ENCODE measurements at regions not wholly inside any gene's neighbourhood (a gene's known extent, or its start where the extent isn't known, plus 50 kb on each side); places are given as distances from the start of the nearest gene placed in this dataset.

GRCh38 chr4:100722866-100723459, 205.1 kb upstream of the EMCN start:
- no peak for DNase-seq (ENCODE audit: low spot score)
- in situ Hi-C loops (cut with MboI; ENCODE audit: low sequenced_read_pairs, unreplicated experiment) = no loop called here
- TF ChIP-seq, protein P1, sequence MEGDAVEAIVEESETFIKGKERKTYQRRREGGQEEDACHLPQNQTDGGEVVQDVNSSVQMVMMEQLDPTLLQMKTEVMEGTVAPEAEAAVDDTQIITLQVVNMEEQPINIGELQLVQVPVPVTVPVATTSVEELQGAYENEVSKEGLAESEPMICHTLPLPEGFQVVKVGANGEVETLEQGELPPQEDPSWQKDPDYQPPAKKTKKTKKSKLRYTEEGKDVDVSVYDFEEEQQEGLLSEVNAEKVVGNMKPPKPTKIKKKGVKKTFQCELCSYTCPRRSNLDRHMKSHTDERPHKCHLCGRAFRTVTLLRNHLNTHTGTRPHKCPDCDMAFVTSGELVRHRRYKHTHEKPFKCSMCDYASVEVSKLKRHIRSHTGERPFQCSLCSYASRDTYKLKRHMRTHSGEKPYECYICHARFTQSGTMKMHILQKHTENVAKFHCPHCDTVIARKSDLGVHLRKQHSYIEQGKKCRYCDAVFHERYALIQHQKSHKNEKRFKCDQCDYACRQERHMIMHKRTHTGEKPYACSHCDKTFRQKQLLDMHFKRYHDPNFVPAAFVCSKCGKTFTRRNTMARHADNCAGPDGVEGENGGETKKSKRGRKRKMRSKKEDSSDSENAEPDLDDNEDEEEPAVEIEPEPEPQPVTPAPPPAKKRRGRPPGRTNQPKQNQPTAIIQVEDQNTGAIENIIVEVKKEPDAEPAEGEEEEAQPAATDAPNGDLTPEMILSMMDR (IDR thresholded peaks at IDR 0.05; ENCODE audit: borderline replicate concordance, control extremely low read depth, extremely low read depth, insufficient read depth, missing control alignments) = no peak

DNA sequence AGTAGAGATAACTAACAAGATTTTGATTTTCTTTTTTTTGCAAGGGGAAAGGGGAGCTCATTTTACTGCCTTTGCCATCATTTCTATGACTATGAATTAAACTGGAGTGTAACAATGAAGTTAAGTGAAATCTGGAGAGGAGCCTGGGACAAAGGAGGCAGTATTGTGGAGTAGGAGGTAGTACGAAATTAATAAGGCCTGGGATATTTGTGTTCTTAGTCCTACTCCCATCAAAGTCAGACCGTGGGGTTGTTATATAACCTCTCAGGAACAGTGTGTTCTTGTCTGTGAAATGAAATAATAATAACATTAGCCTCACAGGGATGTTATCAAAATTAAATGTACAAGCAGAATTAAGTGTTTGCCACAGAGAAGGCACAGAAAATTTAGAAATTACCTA, 204.3 kb upstream of the EMCN start:
- no peak for DNase-seq (ENCODE audit: low spot score)
- TF ChIP-seq, protein P1 (IDR thresholded peaks at IDR 0.05; ENCODE audit: borderline replicate concordance, control extremely low read depth, extremely low read depth, insufficient read depth, missing control alignments) = no peak
- in situ Hi-C loops (cut with MboI; ENCODE audit: low sequenced_read_pairs, unreplicated experiment) = no loop called here

GRCh38 chr4:100721490-100721889, 203.7 kb upstream of the EMCN start:
- in situ Hi-C loops (cut with MboI; ENCODE audit: low sequenced_read_pairs, unreplicated experiment) = no loop called here
- TF ChIP-seq, protein P1 (IDR thresholded peaks at IDR 0.05; ENCODE audit: borderline replicate concordance, control extremely low read depth, extremely low read depth, insufficient read depth, missing control alignments) = no peak
- no peak for DNase-seq (ENCODE audit: low spot score)

DNA sequence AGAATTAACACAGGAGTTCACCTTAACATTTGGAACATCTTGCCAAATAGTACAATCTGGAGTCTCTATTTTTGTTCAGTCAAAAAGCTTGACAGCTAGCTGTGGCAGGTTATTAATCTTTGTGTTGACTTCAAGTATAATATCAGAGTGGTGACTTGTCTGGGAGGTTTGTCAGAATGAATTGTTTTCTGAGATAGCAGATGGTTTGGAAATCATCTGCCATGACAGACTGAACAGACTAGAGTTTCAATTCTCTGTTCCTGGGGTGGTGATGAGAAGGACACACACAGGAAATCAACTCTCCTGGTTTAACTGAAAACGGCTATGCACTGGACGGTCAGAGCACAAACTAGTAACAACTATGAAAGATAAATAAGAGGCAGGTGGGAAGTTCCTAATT, 203.3 kb upstream of the EMCN start:
- in situ Hi-C loops (cut with MboI; ENCODE audit: low sequenced_read_pairs, unreplicated experiment) = no loop called here
- no peak for DNase-seq (ENCODE audit: low spot score)
- TF ChIP-seq, protein P1 (IDR thresholded peaks at IDR 0.05; ENCODE audit: borderline replicate concordance, control extremely low read depth, extremely low read depth, insufficient read depth, missing control alignments) = no peak

- in situ Hi-C loops (cut with MboI; ENCODE audit: low sequenced_read_pairs, unreplicated experiment) = no loop called here
- TF ChIP-seq, protein P1 (IDR thresholded peaks at IDR 0.05; ENCODE audit: borderline replicate concordance, control extremely low read depth, extremely low read depth, insufficient read depth, missing control alignments) = no peak
- no peak for DNase-seq (ENCODE audit: low spot score)
Measured at GRCh38 chr4:100716416-100716815, 198.6 kb upstream of the EMCN start.

- TF ChIP-seq, protein P1 (IDR thresholded peaks at IDR 0.05; ENCODE audit: borderline replicate concordance, control extremely low read depth, extremely low read depth, insufficient read depth, missing control alignments) = no peak
- no peak for DNase-seq (ENCODE audit: low spot score)
- in situ Hi-C loops (cut with MboI; ENCODE audit: low sequenced_read_pairs, unreplicated experiment) = no loop called here
Measured at GRCh38 chr4:100708776-100709175, 191.0 kb upstream of the EMCN start.

Measured in GM13976 (cell line).